ENCODE measurements at regions not wholly inside any gene's neighbourhood (a gene's known extent, or its start where the extent isn't known, plus 50 kb on each side); places are given as distances from the start of the nearest gene placed in this dataset.

DNA sequence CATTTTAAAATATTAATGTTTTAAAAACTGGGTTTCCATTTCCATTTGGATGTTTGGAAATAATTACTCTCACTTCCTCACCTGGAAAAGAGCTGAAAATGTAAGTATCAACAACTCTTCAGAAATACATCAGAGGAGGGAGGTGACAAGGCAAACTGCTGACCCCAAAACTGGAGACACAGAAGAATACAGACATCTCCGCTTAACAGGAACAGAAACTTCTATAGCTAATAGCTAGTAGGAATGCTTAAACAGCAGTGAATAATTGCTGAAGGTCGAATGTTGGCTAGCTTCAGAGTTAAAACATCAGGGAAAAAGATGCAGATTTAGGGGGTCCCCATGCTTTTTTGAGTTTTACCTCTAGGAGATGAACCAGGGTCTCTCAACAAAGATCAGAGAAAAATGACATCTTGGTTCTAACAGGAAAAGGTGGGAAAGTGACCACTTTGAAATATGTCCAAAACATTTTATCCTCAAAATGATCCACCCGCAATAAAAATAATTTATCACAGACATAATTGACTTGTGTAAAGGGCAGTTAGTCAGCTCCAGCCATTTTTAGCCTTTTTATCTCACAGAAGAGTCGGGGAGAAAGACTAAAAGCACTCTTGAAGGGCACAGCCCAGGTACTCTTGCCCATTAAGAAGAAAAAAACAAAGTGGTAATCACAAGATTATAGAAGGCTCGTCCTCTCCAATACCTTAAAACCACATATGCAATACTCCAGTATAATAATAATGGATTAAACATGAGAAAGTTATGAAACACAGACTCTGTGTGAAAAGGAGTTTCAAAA is 1474.9 kb downstream of the EFNA5 start:
- TF ChIP-seq, protein P1, sequence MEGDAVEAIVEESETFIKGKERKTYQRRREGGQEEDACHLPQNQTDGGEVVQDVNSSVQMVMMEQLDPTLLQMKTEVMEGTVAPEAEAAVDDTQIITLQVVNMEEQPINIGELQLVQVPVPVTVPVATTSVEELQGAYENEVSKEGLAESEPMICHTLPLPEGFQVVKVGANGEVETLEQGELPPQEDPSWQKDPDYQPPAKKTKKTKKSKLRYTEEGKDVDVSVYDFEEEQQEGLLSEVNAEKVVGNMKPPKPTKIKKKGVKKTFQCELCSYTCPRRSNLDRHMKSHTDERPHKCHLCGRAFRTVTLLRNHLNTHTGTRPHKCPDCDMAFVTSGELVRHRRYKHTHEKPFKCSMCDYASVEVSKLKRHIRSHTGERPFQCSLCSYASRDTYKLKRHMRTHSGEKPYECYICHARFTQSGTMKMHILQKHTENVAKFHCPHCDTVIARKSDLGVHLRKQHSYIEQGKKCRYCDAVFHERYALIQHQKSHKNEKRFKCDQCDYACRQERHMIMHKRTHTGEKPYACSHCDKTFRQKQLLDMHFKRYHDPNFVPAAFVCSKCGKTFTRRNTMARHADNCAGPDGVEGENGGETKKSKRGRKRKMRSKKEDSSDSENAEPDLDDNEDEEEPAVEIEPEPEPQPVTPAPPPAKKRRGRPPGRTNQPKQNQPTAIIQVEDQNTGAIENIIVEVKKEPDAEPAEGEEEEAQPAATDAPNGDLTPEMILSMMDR (conservative IDR thresholded peaks at IDR 0.05; ENCODE audit: low read length), result no peak
- TF ChIP-seq EZH2phosphoT487 (IDR thresholded peaks at IDR 0.05; ENCODE audit: borderline replicate concordance, low read depth, low read length), result no peak
